ENCODE measurements at regions not wholly inside any gene's neighbourhood (a gene's known extent, or its start where the extent isn't known, plus 50 kb on each side); places are given as distances from the start of the nearest gene placed in this dataset.
"Not testable (repeated sequence)": the region's sequence is repeated elsewhere in the genome, so short reads cannot be mapped to it uniquely, and the experiment has no call there.

DNA sequence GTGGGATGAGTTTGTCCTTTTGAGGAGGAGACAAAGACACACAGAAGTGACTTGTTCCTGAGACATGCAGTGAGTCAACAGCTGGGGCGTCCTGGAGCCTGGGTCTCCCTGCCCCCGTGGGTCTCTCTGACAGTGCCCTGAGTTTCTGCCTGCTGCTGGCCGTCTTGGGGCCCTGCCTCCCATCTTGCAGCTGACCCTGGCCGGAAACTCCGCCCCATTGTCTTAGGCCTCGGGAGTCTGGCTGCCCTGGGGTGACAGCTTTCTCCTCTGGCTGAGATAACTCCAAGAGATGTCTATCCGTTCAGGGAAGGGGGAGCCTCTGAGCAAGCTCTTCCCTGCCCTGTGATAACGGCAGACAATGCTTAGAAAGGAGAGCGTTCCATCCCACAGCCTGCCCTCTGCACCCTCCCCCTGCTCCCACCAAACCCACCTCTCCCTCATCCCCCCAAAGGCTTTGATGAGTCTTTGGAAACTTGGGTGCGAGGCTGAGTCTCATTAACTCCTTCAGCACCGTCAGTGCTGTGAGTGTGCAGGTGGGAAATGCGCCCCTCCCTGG, 69.5 kb upstream of the PODXL start:
- Histone ChIP-seq H3K9me3 (no peaks in the 10 kb centered on the region), H3K27me3 (peaks cover 12% of the 10 kb centered on the region), H3K4me3 (no peak overlapping the region), H3K27ac (peak overlapping the region in 2 of 4 donors; percentile 6 to 32), H3K4me1 (peaks cover 0 to 31% (median 8%) of the 10 kb centered on the region in 3 donors), H3K36me3 (no peaks in the 10 kb centered on the region)
- WGBS, 2 donors (ENCODE audit: low coverage in 1 of 2): 20 to 60% methylated on average over 2 to 5 of the region's 12 CpGs
- no peak for ATAC-seq
- no peak for TF ChIP-seq CTCF (IDR thresholded peaks at IDR 0.05)
- TF ChIP-seq POLR2A (IDR thresholded peaks at IDR 0.05): no peak
- TF ChIP-seq POLR2AphosphoS5 (IDR thresholded peaks at IDR 0.05): no peak
- no peak for TF ChIP-seq EP300 (IDR thresholded peaks at IDR 0.05)

DNA sequence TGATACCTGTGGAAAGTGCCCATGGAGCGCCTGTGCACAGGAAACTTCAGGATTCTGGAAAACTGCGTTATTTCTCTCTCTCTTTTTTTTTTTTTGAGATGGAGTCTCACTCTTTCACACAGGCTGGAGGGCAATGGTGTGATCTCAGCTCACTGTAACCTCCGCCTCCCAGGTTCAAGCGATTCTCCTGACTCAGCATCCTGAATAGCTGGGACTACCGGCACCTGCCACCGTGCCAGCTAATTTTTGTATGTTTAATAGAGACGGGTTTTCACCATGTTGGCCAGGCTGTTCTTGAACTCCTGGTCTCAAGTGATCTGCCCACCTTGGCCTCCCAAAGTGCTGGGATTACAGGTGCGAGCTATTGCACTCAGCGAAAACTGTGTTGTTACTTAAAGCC, 68.9 kb upstream of the PODXL start:
- Histone ChIP-seq H3K27ac (peak overlapping the region in 2 of 4 donors; percentile 32 to 43), H3K27me3 (peaks cover 11% of the 10 kb centered on the region), H3K4me1 (peaks cover 0 to 31% (median 8%) of the 10 kb centered on the region in 3 donors)
- H3K36me3 ChIP-seq, ATAC-seq, H3K4me3 ChIP-seq, H3K9me3 ChIP-seq: not testable (repeated sequence)
- 64 to 69% methylated on average over 5 to 6 of the region's 9 CpGs for WGBS, 2 donors (ENCODE audit: low coverage in 1 of 2)

- ATAC-seq: no peak
- H3K4me1 ChIP-seq: peaks cover 0 to 25% (median 4%) of the 10 kb centered on the region in 3 donors
- H3K36me3 ChIP-seq: no peaks in the 10 kb centered on the region
- no peak overlapping the region for H3K4me3 ChIP-seq
- 61 to 90% methylated on average over 2 to 3 of the region's 7 CpGs for WGBS, 2 donors (ENCODE audit: low coverage in 1 of 2)
- TF ChIP-seq CTCF (IDR thresholded peaks at IDR 0.05): no peak
- no peak for TF ChIP-seq POLR2AphosphoS5 (IDR thresholded peaks at IDR 0.05)
- no peak for TF ChIP-seq EP300 (IDR thresholded peaks at IDR 0.05)
- TF ChIP-seq POLR2A (IDR thresholded peaks at IDR 0.05): no peak
- peaks cover 3% of the 10 kb centered on the region for H3K27me3 ChIP-seq
- peak overlapping the region in 1 of 4 donors; percentile 10 for H3K27ac ChIP-seq
- H3K9me3 ChIP-seq: no peaks in the 10 kb centered on the region
Measured at GRCh38 chr7:131624536-131624935, 68.1 kb upstream of the PODXL start.

DNA sequence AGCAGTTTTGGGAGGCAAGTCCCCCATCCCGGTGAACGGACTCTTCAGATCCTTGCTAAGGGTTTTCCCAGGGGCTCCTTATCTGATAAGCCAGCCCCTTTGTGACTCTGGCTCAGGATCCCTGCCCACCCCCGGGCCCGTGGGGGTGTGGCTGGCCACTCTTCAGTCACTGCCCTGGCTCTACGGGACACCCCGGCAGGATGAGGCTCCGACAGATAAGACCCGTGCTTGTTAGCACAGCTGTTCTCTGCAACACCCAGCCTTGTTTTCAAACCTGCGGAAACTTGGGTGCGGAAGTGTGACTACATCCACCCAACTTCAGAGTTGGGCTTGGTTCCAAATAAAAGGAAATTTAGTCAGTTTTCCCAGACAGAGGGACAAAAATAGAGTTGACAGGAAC, 66.7 kb upstream of the PODXL start:
- no peak for TF ChIP-seq POLR2A (IDR thresholded peaks at IDR 0.05)
- no peak for TF ChIP-seq EP300 (IDR thresholded peaks at IDR 0.05)
- TF ChIP-seq POLR2AphosphoS5 (IDR thresholded peaks at IDR 0.05): peak; percentile 29
- Histone ChIP-seq H3K27ac (peak overlapping the region in 1 of 4 donors; percentile 47), H3K27me3 (no peaks in the 10 kb centered on the region), H3K9me3 (no peaks in the 10 kb centered on the region), H3K36me3 (no peaks in the 10 kb centered on the region), H3K4me3 (no peak overlapping the region), H3K4me1 (peaks cover 0 to 17% (median 0%) of the 10 kb centered on the region in 3 donors)
- ATAC-seq: peak; percentile 70
- WGBS, 2 donors (ENCODE audit: low coverage in 1 of 2): 50% methylated on average over 2 of the region's 10 CpGs; no CpG with 5 or more reads in 1 of the 2 donors

DNA sequence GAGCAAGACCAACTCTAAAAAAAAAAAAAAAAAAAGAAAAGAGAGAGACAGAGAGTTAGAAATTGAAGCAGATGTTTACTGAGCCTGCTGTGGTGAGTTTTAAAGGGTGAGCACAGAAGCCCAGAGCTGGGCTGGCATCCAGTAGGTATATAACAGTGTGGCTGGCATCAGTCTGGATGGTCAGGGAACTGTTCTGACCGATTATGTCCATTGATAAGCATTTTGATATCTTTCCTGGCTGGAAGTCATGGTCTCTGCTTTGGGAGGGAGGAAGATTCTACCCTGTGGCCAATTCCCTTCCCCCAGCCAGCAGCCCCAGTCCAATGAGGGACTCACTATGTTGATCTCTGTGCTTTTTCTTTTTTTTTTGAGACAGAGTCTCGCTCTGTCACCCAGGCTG, 65.2 kb upstream of the PODXL start:
- H3K27me3 ChIP-seq: no peaks in the 10 kb centered on the region
- TF ChIP-seq EP300 (IDR thresholded peaks at IDR 0.05) (no peak), POLR2A (IDR thresholded peaks at IDR 0.05) (no peak), POLR2AphosphoS5 (IDR thresholded peaks at IDR 0.05) (no peak), CTCF (IDR thresholded peaks at IDR 0.05) (no peak)
- H3K9me3 ChIP-seq: no peaks in the 10 kb centered on the region
- H3K4me3 ChIP-seq: no peak overlapping the region
- ATAC-seq: no peak
- no peaks in the 10 kb centered on the region for H3K36me3 ChIP-seq
- peaks cover 0 to 12% (median 0%) of the 10 kb centered on the region in 3 donors for H3K4me1 ChIP-seq
- 25 to 40% methylated on average over 1 of the region's 2 CpGs for WGBS, 2 donors (ENCODE audit: low coverage in 1 of 2)
- no peak overlapping the region for H3K27ac ChIP-seq

Data from gastroesophageal sphincter (tissue), 4 donors.